ENCODE measurements at regions not wholly inside any gene's neighbourhood (a gene's known extent, or its start where the extent isn't known, plus 50 kb on each side); places are given as distances from the start of the nearest gene placed in this dataset.

DNA sequence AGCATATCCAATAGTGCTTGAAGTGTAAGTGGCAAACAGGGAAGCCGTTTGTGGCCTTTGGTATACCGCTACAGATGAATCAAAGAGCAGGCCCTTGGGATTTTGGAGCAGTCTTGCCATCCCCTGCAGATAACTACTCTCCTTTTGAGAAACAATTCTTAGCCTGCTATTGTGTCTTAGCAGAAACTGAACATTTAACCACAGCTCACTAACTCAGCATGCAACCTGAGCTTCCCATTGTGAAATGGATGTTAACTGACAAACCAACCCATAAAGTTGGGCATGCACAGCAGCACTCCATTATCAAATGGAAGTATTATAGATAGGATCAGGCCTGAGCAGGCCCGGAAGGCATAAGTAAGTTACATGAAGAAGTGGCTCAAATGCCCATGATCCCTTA lies 315.3 kb upstream of the PTGER4 start:
- TF ChIP-seq, protein P1, sequence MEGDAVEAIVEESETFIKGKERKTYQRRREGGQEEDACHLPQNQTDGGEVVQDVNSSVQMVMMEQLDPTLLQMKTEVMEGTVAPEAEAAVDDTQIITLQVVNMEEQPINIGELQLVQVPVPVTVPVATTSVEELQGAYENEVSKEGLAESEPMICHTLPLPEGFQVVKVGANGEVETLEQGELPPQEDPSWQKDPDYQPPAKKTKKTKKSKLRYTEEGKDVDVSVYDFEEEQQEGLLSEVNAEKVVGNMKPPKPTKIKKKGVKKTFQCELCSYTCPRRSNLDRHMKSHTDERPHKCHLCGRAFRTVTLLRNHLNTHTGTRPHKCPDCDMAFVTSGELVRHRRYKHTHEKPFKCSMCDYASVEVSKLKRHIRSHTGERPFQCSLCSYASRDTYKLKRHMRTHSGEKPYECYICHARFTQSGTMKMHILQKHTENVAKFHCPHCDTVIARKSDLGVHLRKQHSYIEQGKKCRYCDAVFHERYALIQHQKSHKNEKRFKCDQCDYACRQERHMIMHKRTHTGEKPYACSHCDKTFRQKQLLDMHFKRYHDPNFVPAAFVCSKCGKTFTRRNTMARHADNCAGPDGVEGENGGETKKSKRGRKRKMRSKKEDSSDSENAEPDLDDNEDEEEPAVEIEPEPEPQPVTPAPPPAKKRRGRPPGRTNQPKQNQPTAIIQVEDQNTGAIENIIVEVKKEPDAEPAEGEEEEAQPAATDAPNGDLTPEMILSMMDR (conservative IDR thresholded peaks at IDR 0.05; ENCODE audit: low read depth, low read length) = no peak
- no peak for TF ChIP-seq EZH2 (IDR thresholded peaks at IDR 0.05; ENCODE audit: borderline replicate concordance, low read depth, low read length, poor library complexity, severe bottlenecking)

Data from A673 (cell line).